LHCN-M2 (cell line): ENCODE measurements at regions not wholly inside any gene's neighbourhood (a gene's known extent, or its start where the extent isn't known, plus 50 kb on each side); places are given as distances from the start of the nearest gene placed in this dataset.
A peak's percentile ranks its signal among the peaks of the same experiment; 100 is the strongest.
"Not testable (repeated sequence)": the region's sequence is repeated elsewhere in the genome, so short reads cannot be mapped to it uniquely, and the experiment has no call there.

Source experiments
- DNase-seq: peaks from one replicate; pipeline ENCODE4 v3.0.0-alpha.2; 2012; ENCODE audit warnings: low read depth

DNA sequence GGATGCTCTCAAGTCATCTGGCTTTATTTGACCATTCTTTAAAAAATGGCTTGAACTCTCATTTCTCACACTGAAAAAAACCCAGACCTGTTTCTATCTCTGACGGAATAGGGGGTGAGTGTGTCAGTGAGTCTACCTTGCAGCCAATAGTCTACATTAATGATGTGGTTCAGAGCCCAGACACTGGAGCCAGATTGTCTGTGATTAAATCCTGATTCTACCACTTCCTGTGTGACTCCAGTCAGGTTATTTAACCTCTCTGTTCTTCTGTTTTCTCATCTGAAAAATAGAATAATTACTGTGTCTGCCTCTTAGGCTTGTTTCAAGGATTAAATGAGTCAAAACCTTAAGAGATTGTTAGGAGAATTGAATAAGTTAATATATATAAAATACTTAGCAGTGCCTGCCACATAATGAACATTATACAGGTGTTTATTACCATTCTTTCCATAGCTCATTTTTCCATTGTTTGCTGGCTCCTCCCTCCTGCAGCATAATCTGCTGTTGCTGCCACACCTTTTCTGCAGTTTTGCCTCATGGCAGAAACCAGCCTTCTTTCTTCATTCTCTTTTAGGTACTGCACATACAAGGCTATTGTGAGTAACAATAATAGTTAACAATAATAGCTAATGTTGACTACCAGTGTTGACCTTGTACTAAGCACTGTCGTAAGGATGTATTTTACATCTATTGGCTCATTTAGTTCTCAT lies 157.6 kb upstream of the IVNS1ABP start:
- DNase-seq, result no peak

- DNase-seq, result no peak
These were observed 156.1 kb upstream of the IVNS1ABP start for GRCh38 chr1:185473186-185473585.

DNA sequence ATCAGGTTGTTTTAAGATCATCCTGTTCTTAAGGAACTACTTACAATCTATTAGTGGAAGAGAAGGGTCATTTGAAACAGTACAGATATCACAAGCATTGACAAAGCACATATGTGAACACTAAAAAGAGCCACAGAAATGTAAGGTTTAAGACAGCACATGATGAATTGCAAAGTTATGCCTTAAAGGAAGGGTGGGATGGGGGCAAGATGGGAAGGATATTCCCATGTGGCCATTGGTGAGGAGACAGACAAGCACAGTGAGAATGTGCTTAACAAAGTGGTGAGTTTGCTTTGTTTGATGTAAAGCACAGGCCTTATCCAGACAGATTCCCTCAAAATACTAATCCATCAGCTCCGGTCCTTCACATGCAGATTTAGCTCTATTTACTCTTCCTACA lies 151.6 kb upstream of the IVNS1ABP start:
- no peak for DNase-seq

DNA sequence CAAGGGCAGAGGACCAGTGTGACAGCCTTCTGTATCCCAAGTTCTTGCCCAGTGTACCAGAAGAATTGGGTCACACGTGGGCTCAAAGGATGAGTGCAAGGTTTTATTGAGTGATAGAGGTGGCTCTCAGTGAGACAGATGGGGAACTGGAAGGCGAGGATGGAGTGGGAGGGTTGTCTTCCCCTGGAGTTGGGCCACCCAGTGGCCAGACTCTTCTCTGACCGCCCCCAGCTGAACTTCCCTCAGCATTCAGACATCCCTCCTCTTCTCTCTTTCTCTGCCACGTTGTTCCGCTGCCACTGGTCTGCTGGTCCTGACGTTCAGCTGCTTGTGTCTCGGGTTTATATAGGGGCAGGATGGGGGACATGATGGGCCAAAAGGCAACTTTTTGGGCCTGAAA lies 150.1 kb upstream of the IVNS1ABP start:
- DNase-seq, result no peak

- DNase-seq, result no peak
These were observed 147.7 kb upstream of the IVNS1ABP start for GRCh38 chr1:185464777-185465176.

DNA sequence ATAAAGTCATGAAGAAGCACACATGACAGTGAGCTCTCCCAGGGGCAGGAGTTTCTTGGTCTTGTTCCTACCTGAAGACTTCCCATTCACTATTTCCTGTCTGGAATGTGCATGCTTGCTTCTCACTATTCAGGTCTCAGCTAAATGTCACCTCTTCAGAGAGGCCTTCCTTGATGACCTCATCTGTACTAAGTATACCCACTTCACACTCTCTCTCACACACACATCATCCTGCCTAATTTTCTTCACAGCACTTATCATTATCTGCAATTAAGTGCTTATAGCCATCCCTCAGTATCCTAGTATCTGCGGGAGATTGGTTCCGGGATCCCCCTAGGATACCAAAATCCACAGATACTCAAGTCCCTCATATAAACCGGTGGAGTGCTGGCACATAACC lies 146.4 kb upstream of the IVNS1ABP start:
- no peak for DNase-seq

GRCh38 chr1:185463011-185463410 lies 146.0 kb upstream of the IVNS1ABP start:
- no peak for DNase-seq

DNA sequence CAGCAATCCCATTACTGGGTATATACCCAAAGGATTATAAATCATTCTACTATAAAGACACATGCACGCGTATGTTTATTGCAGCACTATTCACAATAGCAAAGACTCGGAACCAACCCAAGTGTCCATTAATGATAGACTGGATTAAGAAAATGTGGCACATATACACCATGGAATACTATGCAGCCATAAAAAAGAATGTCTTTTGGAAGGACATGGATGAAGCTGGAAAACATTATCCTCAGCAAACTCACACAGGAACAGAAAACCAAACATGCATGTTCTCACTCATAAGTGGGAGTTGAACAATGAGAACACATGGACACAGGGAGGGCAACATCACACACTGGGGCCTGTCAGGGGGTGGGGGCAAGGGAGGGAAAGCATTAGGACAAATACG lies 143.7 kb upstream of the IVNS1ABP start:
- not testable (repeated sequence) for DNase-seq

GRCh38 chr1:185459141-185459540 lies 142.1 kb upstream of the IVNS1ABP start:
- DNase-seq, result no peak

DNA sequence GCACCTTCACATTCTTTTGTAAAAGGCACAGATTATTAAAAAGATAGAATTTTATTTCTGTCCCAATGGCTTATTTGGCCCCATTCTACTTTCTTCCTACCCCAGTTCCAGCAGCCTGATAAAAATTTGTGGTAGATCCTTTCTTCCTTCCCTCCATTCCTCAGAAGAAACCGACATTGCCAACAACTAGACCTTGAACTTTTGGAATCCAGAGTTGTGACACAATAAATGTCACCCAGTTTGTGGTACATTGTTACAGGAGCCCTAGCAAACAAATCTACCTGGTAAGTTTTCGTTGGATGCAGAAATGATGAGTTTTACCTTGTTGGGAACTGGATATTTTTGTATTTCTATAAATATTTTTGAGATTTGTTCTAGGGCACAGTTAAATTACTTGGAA lies 141.6 kb upstream of the IVNS1ABP start:
- DNase-seq, result no peak

GRCh38 chr1:185453496-185454192 lies 136.6 kb upstream of the IVNS1ABP start:
- peak; percentile 38 for DNase-seq

- DNase-seq, result no peak
These were observed 133.9 kb upstream of the IVNS1ABP start for GRCh38 chr1:185450917-185451316.

DNA sequence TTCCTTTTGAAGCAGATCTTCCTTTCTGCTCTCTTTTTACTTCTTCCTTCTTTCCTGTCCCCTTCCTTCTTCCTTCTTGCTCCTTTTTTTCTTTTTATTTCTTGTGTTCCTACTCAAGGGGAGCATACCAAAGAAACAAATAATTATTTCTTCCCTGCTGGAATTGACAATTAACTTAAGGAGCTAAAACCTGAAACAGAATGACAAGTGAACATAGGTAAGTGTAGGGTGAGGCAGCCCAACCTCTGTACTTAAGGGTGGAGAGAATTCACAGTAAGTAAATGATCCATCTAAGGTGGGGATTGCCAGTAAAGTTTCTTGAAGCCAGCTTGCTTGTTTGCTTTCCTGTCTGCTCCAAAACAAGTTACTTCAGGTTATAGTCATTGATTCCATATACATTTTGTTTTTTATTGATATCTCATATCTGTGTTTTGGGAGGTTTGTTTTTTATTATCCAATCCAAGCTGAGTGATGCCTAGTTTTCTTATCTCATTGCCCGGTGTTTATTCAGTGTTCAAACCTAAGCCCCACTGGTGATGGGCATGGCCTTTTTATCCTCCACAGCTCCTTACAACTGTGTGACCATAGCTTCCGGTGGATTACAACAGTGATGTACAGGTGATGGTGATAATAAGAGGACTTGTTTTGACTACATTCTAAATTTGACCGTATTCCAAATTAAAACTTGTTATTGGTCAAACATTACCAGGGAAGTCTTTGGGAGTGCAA lies 133.2 kb upstream of the IVNS1ABP start:
- no peak for DNase-seq

DNA sequence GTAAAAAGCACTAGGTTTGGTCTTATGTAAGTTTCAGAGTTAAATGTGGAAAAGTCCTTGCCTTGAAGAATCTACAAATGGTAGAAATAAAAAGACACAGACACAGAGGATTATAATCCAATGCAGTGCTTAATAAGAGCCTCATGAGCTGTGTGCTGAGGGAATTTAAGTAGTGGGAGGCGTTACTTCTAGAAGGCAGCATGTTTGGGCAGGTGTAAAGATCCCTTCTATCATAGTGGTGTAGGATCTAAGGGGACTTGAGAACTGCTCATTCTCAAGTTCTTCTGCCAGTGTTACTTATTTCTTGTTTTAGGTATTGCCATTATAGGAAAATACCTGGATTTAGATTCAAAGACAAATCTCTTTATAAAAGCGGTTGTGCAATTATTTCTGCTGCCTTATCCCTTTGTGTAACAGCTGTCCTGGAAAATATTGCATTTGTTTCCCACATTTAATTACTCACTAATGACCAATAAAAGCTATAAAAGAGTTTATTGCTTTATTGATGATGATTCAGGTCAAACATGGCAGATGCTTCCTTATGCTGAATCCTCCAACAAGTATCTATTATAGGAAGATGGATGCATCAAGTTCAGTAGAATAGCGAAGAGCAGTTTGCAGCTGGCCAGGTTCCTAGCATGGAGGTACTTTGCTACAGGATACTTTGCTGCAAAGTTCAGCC lies 132.5 kb upstream of the IVNS1ABP start:
- no peak for DNase-seq

DNA sequence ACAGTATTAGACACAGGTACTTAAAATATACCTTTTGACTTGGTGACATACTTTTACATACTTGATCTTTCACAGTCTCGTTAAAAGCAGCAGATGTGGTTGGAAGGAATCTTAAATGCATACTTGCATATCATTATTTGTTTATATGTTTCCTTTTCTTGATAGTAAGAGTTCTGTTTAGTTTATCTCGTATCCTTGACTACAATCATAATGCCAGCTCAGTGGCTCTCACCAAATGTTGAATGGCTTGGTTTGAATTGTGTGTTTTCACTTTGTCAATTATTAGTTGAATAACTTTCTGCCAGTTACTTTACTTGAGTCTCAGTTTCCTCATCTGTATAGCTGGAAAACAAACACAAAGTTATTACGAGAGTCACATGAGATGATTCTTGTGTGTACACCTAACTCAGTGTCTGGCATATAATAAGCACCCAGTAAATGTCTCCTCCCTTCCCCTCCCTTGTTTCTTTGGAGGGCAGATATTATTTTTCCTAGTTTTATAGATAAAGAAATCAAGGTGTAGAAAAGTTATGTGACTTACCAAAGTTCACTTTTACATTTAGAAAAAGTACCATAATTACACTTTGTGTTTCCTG lies 131.6 kb upstream of the IVNS1ABP start:
- DNase-seq, result no peak

- no peak for DNase-seq
These were observed 129.1 kb upstream of the IVNS1ABP start for GRCh38 chr1:185446131-185446530.

DNA sequence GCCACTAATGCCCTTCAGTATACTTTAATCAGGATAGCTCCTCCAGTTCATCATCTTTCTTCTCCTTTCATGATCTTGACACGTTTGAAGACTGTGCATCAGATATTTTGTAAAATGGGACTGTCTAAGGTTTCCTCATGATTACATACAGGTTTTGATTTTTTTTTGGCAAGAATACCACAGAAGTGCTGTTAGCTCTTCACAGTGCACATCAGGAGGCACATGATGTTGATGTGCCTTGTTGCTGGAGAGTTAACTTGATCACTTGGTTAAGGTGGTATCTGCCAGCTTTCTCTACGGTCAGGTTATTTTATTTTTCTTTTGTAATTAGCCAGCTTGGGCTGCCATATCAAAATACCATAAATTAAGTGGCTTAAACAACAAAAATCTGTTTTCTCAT lies 128.6 kb upstream of the IVNS1ABP start:
- DNase-seq, result no peak

GRCh38 chr1:185444676-185445075 lies 127.6 kb upstream of the IVNS1ABP start:
- DNase-seq, result no peak

DNA sequence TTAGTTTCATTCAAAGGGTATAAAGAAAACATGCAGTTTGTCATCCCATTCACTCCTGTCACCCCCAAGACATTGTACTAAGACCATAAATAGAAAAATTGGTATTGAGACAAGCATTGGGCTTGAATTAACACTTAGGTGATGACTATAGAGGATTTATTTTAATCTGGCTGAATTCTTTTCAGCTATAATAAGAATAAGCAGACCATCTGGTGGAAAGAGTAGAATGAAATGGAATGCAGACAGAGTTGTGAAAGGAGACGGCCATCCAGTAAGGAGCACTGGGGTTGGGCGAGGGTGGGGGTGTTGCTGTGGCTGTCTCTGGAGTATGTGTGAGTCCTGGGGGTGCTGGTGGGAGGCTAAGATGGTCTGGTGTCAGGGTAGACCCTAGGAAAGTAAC lies 125.0 kb upstream of the IVNS1ABP start:
- DNase-seq, result no peak

DNA sequence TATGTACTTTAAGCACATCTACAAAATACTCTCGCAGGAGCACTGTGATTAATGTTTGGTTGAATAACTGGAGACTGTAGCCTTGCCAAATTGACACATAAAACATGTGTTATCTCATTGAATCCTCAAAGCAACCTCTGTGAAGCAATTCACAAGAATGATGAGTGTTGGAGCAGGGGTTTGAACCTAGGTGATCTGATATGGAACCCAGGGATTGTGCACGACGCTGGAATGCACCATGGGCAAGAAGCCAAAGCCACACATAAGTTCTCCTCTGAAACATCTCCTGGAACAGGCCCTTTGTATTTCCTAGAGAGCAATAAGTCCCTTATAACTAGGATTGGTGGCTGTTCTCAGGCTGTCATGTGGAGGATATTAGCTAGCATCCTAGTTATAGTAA lies 124.6 kb upstream of the IVNS1ABP start:
- peak; percentile 80 for DNase-seq

DNA sequence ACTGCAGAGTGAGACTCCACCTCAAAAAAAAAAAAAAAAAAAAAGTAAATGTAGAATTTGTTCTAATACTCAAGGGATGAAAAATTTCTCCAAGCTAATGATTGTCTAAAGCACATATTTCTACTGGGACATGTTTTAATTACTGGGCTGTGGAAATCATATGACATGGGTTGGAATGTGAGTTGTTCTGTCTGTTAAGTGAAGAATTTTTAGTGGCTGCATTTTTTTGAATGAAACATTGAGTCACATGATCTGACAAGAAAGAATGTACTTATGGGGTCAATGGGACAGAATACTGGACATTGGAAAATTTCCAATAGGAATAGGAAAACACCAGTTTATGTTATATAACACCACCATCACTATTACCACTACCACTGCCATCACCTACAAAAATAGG lies 123.8 kb upstream of the IVNS1ABP start:
- DNase-seq, result peak; percentile 35
